GM18909 (cell line): ENCODE measurements at regions not wholly inside any gene's neighbourhood (a gene's known extent, or its start where the extent isn't known, plus 50 kb on each side); places are given as distances from the start of the nearest gene placed in this dataset.

Experiments
- ATAC-seq: cut with Tn5 transposase; IDR thresholded peaks from one replicate; pipeline ENCODE4 v1.9.1; 2021; ENCODE audit warnings: mild to moderate bottlenecking; ENCODE audit not compliant: unreplicated experiment, poor library complexity

DNA sequence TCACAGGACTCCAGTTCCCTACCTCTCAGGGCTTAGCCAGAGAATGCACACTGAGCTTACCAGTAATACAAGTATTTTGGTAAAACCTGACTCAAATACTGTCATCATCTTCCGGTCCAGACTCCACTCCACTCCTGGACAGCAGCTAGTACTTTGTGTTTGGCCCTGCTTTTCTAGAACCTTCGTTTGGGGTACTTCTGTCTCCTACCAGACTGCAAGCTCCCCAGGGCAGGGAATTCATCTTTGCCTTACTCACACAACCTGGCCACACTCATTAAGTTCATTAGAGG is 108.9 kb upstream of the CDC42EP3 start:
- no peak for ATAC-seq

DNA sequence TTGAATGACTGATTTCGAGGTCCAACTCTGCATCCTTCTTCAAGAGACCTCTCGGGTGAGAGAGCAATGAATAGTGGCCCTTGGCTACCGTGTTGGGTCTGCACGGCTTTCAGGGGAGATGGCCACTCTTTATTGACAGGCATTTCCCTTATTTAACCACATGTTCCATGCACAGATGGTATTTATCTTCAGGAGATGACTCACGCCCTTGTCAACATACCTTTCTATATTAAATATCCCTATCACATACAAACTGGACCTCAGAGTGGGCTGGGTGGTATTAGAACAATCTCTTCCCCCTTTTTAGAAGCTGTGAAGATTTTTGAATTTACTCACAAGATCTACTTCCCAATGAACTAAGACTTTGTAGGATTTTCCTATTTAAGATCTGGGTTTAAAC is 109.6 kb upstream of the CDC42EP3 start:
- no peak for ATAC-seq

DNA sequence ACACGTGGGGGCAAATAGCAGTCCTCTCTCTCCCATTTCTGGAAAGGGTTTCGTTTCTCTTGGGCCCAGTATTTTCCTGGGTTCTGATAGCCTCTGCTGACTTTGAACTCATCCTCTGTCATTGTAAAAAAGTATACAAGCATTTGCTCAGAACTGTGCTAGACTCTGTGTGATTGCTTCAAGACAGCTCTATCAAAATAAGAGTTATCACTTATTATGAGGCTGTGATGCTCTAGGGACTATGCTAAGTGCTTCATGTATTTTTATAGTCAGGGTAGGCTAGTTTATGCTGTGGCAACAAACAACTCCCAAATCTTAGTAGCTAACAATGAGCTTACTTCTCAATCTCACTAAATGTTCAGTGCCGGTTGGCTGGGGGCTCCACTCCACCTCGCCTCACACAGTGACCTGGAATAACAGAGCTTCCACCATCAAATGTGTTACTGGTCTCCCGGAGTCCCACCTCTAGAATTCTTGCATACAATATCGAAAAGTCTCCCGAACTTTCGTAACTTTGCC is 110.8 kb upstream of the CDC42EP3 start:
- no peak for ATAC-seq

DNA sequence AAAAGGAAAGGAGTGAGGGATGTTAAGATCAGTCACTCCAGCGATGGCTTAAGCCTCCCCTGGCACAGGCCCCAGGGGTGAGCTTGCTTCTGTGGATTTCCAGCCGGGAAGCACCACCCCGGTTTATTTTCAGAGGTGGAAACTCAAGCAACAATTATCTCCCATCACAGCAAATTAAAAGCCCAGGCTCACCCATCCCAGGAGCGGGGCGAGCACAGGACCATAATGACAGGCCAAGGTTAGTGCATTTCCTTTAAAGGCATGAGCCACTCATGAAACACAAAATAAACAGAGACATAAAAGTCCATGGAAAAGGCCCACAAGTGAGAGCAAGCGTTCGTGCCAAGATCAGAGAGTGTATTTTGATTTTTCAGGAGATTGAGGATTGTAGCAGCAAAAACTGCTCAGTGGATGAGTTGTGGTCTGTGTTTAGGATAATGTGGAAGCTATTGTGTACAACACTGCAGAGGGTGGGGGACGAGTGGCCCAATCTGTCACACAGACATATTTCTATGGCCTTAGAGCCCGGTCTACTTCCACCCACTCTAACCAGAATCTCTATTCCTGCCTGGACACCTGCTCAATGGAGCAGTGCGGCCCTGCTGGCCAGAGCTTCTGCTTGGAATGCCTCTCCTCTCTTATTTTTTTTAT is 111.4 kb upstream of the CDC42EP3 start:
- no peak for ATAC-seq

DNA sequence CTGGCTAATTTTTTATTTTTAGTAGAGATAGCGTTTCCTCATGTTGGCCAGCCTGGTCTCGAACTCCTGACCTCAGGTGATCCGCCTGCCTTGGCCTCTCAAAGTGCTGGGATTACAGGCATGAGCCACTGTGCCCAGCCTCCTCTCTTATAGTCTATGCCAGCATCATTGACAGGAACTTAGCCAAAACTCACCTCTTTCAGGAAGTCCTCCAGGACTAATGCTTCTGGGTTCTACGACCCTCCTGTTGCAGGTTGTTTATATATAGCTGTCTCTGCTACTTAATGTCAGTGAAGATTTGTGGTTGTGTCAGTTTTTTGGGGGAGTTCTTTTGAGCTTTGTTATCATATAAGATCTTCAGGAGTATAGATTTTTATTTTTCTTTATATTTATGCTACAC is 112.1 kb upstream of the CDC42EP3 start:
- no peak for ATAC-seq

DNA sequence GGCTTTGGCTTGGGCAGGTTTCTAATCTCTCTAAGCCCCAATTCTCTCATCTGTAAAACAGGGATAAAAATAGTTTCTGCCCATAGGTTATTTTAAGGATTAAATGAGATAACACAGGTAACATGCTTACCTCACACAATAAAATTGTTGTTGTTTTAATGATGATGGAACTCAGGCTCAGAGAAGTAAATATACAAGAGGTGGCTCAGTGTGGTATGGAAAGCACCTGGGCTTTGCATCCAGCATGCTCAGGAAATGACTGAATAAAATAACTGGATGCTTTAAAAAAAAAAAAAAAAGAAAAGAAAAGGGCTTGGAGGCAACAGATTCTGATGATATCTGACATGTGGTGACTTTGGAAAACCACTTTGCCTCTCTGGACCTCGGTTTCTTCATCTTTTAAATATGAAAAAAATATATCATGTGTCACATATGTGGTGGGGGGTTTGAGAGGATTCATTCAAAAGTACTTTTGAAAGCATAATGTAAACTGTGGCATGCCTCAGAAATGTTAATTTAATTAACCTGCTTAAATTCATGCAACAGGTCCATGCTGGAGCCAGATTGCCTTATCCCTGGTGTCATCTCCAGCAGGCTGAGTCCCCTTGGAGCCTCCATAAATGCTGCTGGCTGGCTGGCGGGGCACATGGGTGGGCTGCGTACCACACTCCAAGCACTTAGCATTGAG is 112.8 kb upstream of the CDC42EP3 start:
- no peak for ATAC-seq

DNA sequence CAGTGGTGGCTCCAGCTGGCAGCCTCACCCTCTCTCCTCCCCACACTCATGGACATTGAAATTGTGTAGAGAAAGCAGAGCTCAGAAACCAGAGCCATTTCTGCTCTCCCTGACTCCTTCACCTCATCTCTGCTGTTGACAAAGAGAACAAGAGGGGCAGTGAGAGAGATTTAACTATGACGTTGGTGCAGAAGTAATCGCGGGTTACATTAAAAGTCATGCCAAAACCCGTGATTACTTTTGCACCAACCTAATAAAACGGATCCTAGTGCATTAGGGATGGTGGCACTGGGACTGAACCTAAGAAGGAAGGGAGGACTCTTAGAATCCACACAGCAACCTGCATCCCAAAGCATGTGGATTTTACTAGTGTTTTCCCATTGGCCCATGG is 113.3 kb upstream of the CDC42EP3 start:
- ATAC-seq, result no peak

DNA sequence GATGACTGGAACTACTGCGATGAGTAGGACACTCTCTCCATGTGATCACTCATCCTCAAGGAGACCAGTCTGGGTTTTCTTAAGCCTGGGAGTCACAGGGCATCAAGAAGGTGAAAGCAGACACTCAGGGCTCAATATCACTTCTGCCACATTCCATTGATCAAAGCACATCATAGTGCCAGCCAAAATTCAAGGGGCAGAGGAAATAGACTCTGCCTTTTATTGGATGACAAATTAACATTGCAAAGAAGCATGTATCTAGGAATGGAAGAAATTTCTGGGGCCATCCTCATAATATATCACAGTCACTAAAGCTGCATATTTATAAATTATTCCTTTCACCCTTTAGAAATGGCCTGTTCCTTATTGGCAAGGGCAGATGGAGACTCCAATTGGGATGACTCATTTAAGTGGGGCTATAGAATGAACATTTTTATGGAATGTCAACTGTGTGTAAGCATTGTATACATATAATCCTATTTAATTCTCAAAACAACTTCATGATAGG is 114.8 kb upstream of the CDC42EP3 start:
- no peak for ATAC-seq

DNA sequence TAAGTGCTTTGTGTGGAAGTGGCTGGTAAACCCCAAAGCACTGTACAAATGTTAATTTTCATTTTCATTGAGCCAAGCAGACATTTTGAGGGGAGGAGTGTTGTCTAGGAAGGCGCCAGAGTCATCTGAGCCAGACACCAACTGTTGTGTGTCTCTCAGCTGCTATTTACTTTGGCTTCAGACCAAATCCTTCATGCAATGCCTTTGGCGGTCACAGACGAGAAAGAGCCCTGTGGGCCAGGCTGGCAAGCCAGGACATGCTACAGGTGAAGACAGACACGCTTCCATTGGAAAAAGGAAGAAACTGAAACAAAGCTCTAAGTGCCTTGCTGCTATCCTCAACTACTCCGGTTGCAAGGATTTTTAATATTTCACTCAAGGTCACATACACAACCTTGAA is 115.4 kb upstream of the CDC42EP3 start:
- ATAC-seq, result no peak

DNA sequence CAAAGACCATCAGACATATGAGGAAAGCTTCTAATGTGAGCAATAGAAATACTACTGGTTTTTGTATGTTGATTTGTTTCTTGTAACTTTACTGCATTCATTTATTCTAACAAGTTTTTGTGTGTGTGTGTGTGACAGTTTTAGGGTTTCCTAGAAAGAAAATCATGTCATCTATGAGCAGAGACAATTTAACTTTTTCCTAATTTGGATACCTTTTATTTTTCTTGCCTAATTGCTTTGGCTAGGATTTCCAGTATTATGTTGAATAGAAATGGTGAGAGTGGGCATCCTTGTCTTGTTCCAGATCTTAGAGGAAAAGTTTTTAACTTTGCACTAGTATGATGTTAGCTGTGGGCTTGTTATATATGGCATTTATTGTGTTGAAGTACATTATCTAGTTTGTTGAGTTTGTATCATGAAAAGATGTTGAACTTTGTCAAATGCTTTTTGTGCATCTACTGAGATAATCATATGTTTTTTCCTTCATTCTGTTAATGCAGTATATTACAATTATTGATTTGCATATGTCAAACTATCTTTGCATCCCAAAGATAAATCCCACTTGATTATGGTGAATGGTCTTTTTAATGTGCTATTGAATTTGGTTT is 117.3 kb upstream of the CDC42EP3 start:
- no peak for ATAC-seq

DNA sequence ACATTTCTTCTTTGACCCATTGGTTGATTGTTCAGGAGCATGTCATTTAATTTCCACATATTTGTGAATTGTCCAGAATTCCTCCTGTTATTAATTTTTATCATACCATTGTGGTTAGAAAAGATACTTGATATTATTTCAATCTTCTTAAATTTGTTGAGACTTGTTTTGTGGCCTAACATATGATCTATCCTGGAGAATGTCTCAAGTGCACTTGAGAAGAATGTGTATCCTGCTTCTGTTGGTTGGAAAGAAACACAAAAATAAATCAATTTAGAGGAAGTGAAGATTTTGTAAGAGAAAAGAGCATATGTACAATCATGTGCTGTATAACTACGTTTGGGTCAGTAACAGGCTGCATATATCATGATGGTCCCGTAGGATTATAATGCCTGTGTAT is 118.6 kb upstream of the CDC42EP3 start:
- ATAC-seq, result no peak

DNA sequence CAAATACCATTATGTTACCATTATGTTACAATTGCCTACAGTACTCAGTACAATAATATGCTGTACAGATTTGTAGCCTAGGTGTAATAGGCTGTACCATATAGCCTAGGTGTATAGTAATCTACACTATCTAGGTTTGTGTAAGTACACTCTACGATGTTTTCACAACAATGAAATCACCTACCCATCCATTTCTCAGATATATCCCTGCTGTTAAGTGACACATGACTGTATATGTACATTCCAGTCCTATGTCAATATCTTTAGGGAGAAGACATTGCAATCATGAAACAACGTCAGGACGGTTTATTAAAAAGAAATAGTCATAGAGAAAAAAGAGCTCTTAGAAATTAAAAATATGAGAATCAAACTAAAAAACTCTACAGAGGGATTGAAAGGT is 119.0 kb upstream of the CDC42EP3 start:
- ATAC-seq, result no peak

DNA sequence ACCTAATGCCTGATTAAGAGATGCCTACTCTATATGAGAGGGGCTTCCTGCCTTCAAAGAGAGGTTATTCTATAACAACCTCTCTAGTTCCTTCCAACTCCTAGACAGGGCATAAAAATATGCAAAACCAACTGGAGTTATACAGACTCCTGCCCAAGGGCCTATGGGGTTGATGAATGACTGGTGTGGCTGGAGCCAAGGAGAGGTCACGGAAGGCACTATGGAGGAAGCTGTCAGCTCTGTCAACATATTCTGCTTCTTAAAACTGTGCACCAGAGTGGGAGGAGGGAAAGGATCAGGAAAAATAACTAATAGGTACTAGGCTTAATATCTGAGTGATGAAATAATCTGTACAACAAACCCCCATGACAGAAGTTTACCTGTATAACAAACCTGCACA is 120.9 kb upstream of the CDC42EP3 start:
- ATAC-seq, result no peak

DNA sequence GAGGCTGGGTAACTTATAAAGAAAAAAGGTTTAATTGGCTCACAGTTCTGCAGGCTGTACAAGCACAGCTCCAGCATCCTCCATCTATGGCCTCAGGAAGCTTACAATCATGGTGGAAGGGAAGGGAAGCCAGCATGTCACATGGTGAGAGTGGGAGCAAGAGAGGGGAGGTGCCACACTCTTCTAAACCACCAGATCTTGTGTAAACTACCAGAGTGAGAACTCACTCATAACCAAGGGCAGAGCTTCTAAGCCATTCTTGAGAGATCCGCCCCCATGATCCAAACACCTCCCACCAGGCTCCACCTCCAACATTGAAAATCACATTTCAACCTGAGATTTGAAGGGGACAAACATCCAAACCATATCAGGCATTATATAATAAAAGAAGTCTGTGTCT is 121.6 kb upstream of the CDC42EP3 start:
- ATAC-seq, result no peak

DNA sequence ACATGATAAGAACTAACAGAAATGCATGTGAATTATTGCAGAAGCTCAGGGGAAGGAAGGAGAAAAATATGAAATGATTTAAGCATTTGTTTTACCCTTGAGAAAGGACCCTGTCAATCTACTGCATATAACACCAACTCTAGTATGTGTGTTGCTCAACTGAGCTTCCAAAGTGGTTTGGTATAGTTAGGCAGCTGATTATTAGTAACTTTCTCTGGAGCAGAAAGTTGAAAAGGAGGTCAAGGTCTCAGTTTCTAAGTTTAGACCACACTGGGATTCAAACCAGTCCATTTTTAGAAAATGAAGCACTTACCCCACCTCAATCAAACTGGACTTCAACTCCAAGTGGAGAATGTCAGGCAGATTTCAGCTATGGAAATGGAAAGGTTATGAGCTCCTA is 123.3 kb upstream of the CDC42EP3 start:
- no peak for ATAC-seq

DNA sequence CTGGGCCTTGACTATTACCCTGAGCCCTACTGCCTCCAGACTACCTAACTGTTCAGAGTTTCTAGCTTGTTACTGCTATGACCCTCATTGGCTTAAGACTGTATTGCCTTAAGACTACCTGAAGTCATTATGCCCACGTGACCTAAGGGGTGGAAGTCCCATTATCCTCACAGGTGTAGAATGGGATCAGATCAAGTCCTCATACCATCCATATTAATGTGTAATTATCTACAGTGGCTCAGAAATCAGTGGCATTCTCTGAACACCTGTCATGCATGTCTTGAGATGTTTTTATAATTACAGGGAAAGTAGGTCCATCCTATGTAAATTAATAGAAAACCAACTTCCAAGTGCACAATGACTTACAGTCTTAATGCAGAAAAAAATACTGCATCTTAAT is 124.0 kb upstream of the CDC42EP3 start:
- ATAC-seq, result no peak

DNA sequence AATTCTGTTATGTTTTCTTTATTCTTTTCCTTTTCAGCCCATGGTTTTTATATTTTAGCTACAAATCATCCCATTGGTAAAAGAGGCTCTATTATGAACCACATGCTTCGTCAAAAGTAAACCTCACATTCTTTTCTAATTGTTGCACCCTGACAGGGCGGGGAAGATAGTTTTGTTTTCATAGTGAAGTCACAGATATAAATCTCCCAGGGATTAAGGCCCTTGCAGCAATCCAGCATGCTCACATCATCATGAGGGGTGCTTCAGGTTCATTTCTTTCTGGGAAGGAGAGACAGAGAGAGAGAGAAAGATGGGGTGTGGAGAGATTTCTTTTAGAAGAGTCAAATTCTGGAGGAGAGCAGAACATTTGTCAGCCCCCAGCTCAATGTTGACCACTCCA is 124.5 kb upstream of the CDC42EP3 start:
- ATAC-seq, result no peak

DNA sequence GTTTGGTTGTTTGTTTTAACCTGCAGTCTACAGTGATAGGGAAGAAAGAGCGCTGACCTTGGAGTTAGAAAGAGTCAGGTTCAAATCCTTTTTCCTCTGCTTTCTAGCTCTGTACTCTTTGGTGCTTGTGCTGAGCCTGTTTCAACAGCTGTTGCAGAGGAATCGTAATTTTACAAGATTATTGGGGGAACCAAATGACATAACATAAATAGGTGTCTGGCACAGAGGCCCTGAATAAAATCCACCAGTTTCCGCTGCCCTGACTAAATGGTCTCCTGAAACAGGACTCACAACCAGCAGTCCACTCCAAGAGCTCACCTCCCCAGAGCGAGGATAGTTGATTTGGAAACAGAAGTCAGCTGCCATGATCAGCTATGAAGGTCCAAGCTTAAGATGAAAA is 125.0 kb upstream of the CDC42EP3 start:
- no peak for ATAC-seq

DNA sequence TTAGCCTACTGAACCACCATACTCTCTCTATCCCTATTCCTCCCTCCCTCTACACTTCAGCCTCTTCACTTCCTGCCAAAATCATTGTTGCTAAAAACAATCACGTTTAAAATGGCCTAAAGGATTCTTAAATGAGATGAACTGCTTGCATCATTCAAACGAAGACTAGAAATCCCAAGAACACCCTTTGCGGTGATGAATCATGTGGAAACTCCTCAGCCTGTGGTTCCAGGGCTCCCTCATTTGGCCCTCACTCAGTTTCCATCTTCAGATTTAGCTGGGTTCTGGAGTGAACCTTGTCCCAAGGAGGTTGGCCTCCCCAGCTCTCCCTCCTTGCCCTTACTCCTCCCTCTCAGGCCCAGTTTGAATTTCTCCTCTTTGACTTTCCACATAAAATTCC is 125.6 kb upstream of the CDC42EP3 start:
- ATAC-seq, result no peak

DNA sequence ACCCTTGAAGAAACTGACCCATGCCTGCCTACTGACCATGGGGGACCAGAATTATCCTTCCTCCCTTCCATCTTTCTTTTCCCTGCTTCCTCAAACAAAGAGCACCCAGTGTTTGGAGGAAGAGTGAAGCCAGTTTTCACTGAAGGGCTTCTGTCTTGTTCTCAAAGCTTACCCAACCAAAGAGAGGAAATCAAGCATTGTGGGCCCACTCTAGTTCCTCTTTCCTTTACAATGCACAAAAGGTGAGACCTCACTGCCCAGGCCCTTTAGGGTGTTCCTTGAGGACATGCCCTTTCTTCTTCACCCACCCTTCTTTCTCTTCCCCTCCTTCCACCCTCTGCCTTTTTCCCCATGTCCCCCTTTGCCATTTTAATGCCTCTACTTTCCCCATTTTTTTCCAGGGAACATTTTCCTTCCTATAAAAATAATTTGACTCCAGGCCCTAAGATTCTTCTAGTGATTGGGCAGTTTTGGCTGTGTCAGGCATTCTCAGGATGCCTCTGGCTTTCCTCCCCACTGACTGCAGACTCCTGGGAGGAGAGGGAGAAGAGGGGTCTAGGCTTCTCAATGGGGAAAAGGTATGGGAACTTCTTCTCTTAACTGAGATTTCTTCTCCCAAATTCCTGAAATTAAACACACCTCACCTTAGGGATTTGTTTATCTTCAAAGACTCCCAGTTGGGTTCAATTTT is 126.6 kb upstream of the RMDN2 start:
- ATAC-seq, result no peak

DNA sequence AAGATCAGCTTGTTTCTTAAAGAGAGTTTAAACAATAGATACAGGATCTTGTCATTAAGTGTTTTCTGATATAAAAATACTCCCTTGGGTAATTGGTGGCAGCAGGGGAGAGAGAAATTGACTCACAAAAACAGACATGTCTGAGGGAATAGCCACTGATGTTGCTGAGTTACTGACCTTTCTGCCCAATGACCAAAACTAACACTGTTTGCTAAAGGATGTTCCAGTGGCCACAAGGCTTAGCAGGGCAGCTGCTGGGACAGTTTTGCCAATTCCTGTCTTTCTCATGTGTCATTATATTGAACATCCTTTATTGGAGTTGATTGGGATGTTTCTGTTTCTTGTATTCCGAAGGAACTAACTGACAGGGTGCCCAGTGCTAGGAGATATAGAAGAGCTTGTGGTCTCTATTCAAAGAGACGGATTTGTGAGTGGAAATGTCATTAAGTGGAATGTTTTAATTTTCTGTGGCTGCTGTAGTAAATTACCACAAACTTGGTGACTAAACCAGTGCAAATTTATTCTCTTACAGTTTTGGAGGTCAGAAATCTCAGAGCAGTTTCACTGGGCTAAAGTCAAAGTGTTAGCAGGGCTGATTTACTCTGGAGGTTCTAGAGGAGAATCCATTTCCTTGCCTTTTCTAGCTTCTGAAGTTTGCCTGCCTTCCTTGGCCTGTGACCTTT is 124.8 kb upstream of the RMDN2 start:
- ATAC-seq, result no peak
